OCI-LY1 (cell line): ENCODE measurements at regions not wholly inside any gene's neighbourhood (a gene's known extent, or its start where the extent isn't known, plus 50 kb on each side); places are given as distances from the start of the nearest gene placed in this dataset.

Experiments
- H2AFZ ChIP-seq: fragments of 200-600 bp; sonication (generic), shearing (Covaris generic); 2 replicates; pipeline ENCODE4 v1.6.0; 2014; ENCODE audit warnings: antibody characterized with exemption, mild to moderate bottlenecking, low read length
- H3F3A ChIP-seq: fragments of 200-600 bp; sonication (generic), shearing (Covaris generic); 2 replicates; pipeline ENCODE4 v1.6.0; 2014; ENCODE audit warnings: mild to moderate bottlenecking, antibody characterized with exemption, low read length, moderate library complexity; ENCODE audit not compliant: insufficient read depth
- H3K27ac ChIP-seq: fragments of 200-600 bp; sonication (generic); 2 replicates; pipeline ENCODE4 v1.5.1; 2014; ENCODE audit warnings: low read length, mixed run types, mild to moderate bottlenecking, low read depth; ENCODE audit not compliant: poor library complexity, severe bottlenecking
- H3K27me3 ChIP-seq: fragments of 200-600 bp; sonication (generic); 2 replicates; pipeline ENCODE4 v1.6.0; 2014; ENCODE audit warnings: antibody characterized with exemption, mild to moderate bottlenecking, low read length, moderate library complexity; ENCODE audit not compliant: insufficient read depth
- H3K36me3 ChIP-seq: fragments of 200-600 bp; sonication (generic); 2 replicates; pipeline ENCODE4 v1.6.1; 2014; ENCODE audit warnings: mild to moderate bottlenecking, antibody characterized with exemption, low read length, moderate library complexity, mixed read lengths; ENCODE audit not compliant: insufficient read depth
- H3K4me1 ChIP-seq: fragments of 200-600 bp; sonication (generic); 2 replicates; pipeline ENCODE4 v1.5.1; 2014; ENCODE audit warnings: mild to moderate bottlenecking, low read length, moderate library complexity; ENCODE audit not compliant: insufficient read depth, severe bottlenecking
- H3K4me2 ChIP-seq: fragments of 200-600 bp; sonication (generic), shearing (Covaris generic); 2 replicates; pipeline ENCODE4 v1.6.1; 2014; ENCODE audit warnings: low read length
- H3K4me3 ChIP-seq: fragments of 200-600 bp; sonication (generic); 2 replicates; pipeline ENCODE4 v1.5.1; 2014; ENCODE audit warnings: low read length, low read depth, mild to moderate bottlenecking, mixed read lengths; ENCODE audit not compliant: poor library complexity, severe bottlenecking
- H3K79me2 ChIP-seq: fragments of 200-600 bp; shearing (Covaris generic); 2 replicates; pipeline ENCODE4 v1.6.1; 2016; ENCODE audit warnings: mixed run types, low read length, mixed read lengths; ENCODE audit not compliant: insufficient read depth
- H3K9ac ChIP-seq: fragments of 200-600 bp; sonication (generic), shearing (Covaris generic); 2 replicates; pipeline ENCODE4 v1.6.1; 2014; ENCODE audit warnings: mild to moderate bottlenecking, low read length, mixed read lengths
- H3K9me2 ChIP-seq: fragments of 200-600 bp; sonication (generic), shearing (Covaris generic); 2 replicates; pipeline ENCODE4 v1.6.1; 2014; ENCODE audit warnings: low read depth, mild to moderate bottlenecking, low read length, mixed read lengths
- H3K9me3 ChIP-seq: fragments of 200-600 bp; shearing (Covaris generic); 2 replicates; pipeline ENCODE4 v1.6.1; 2014; ENCODE audit warnings: low read length, mixed read lengths
- H4K20me1 ChIP-seq: fragments of 200-600 bp; sonication (generic), shearing (Covaris generic); 2 replicates; pipeline ENCODE4 v1.6.0; 2016; ENCODE audit warnings: mild to moderate bottlenecking, low read length; ENCODE audit not compliant: insufficient read depth
- CTCF ChIP-seq: fragments of 200-600 bp; sonication (generic), shearing (Covaris generic); IDR thresholded peaks from 2 replicates; pipeline ENCODE4 v1.5.1; 2017; ENCODE audit warnings: mild to moderate bottlenecking, antibody characterized with exemption, low read length, moderate library complexity, mixed read lengths
- EZH2 ChIP-seq: fragments of 200-600 bp; sonication (generic), shearing (Covaris generic); IDR thresholded peaks from 2 replicates; pipeline ENCODE4 v1.8.0; 2017; ENCODE audit warnings: borderline replicate concordance, mixed run types, mild to moderate bottlenecking, antibody characterized with exemption, low read length, moderate library complexity, mixed read lengths

- no peaks in the 10 kb centered on the region for H4K20me1 ChIP-seq
- no peaks in the 10 kb centered on the region for H3K4me1 ChIP-seq
- no peak overlapping the region for H3K4me2 ChIP-seq
- H3K27me3 ChIP-seq, result no peaks in the 10 kb centered on the region
- H3K9ac ChIP-seq, result no peak overlapping the region
- H2AFZ ChIP-seq, result no peak overlapping the region
- no peak overlapping the region for H3K4me3 ChIP-seq
- H3F3A ChIP-seq, result no peaks in the 10 kb centered on the region
- no peaks in the 10 kb centered on the region for H3K9me2 ChIP-seq
- H3K36me3 ChIP-seq, result no peaks in the 10 kb centered on the region
- H3K9me3 ChIP-seq, result no peaks in the 10 kb centered on the region
- TF ChIP-seq EZH2 (no peak), CTCF (no peak)
- no peaks in the 10 kb centered on the region for H3K79me2 ChIP-seq
- no peak overlapping the region for H3K27ac ChIP-seq
These were observed 1639.9 kb downstream of the SLITRK5 start for GRCh38 chr13:89310943-89311672.

DNA sequence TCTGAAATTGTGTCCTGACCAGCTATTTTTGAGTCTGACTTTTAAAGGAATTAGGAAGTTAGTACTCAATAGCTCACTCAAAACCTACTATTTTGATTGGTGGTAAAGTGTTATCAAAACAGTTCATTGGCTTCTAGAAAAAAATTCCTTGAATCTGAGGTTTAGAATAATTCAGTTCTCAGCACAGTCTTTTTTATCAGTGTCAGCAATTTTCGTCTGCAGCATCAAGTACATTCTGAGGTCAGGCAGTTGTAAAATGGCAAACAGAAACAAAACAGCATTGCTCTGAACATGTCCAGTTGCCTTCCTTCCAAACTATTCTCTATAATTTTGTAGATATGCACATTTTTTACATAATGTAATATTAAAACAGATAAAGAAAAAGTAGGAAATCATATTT, 1644.1 kb downstream of the SLITRK5 start:
- no peak overlapping the region for H2AFZ ChIP-seq
- H4K20me1 ChIP-seq, result no peaks in the 10 kb centered on the region
- H3K27ac ChIP-seq, result no peak overlapping the region
- TF ChIP-seq EZH2 (no peak), CTCF (no peak)
- H3F3A ChIP-seq, result no peaks in the 10 kb centered on the region
- no peaks in the 10 kb centered on the region for H3K79me2 ChIP-seq
- H3K9me3 ChIP-seq, result no peaks in the 10 kb centered on the region
- no peaks in the 10 kb centered on the region for H3K36me3 ChIP-seq
- H3K9me2 ChIP-seq, result no peaks in the 10 kb centered on the region
- no peak overlapping the region for H3K4me2 ChIP-seq
- no peak overlapping the region for H3K4me3 ChIP-seq
- H3K27me3 ChIP-seq, result no peaks in the 10 kb centered on the region
- no peaks in the 10 kb centered on the region for H3K4me1 ChIP-seq
- H3K9ac ChIP-seq, result no peak overlapping the region

DNA sequence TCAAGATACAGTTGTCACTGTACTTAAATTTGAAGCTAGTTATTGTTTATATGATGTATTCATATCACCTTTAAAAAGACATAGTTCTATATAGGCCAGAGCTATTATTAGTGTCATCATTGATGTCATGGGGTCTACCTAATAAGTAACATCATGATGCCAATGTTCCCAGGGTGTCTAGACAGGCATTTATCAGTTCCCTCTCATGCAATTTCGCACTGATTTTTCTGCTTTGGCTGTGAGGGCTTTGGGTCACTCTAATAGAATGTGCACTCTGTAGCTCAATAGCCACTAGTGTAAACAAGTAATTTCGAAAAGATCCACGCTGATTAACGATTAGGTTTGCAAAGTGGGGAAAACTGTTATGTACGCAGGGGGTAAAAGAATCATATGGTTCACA, 1651.3 kb downstream of the SLITRK5 start:
- H3K9ac ChIP-seq, result no peak overlapping the region
- TF ChIP-seq EZH2, result no peak
- no peak for TF ChIP-seq CTCF
- H2AFZ ChIP-seq, result no peak overlapping the region
- H3K27ac ChIP-seq, result no peak overlapping the region
- H4K20me1 ChIP-seq, result no peaks in the 10 kb centered on the region
- H3K36me3 ChIP-seq, result no peaks in the 10 kb centered on the region
- no peaks in the 10 kb centered on the region for H3F3A ChIP-seq
- H3K9me3 ChIP-seq, result no peaks in the 10 kb centered on the region
- H3K9me2 ChIP-seq, result no peaks in the 10 kb centered on the region
- H3K4me3 ChIP-seq, result no peak overlapping the region
- H3K4me2 ChIP-seq, result no peak overlapping the region
- no peaks in the 10 kb centered on the region for H3K79me2 ChIP-seq
- no peaks in the 10 kb centered on the region for H3K27me3 ChIP-seq
- no peaks in the 10 kb centered on the region for H3K4me1 ChIP-seq
